ENCODE measurements at regions not wholly inside any gene's neighbourhood (a gene's known extent, or its start where the extent isn't known, plus 50 kb on each side); places are given as distances from the start of the nearest gene placed in this dataset.

GRCh38 chr1:182293119-182293589 is 98.4 kb downstream of the GLUL start:
- DNase-seq (ENCODE audit: low spot score), result no peak

- DNase-seq (ENCODE audit: low spot score), result no peak
Observed at GRCh38 chr1:182292193-182292741, 99.3 kb downstream of the GLUL start.

GRCh38 chr1:182291584-182292192 is 99.9 kb downstream of the GLUL start:
- no peak for DNase-seq (ENCODE audit: low spot score)

- no peak for DNase-seq (ENCODE audit: low spot score)
Observed at GRCh38 chr1:182288749-182289604, 102.6 kb downstream of the GLUL start.

DNA sequence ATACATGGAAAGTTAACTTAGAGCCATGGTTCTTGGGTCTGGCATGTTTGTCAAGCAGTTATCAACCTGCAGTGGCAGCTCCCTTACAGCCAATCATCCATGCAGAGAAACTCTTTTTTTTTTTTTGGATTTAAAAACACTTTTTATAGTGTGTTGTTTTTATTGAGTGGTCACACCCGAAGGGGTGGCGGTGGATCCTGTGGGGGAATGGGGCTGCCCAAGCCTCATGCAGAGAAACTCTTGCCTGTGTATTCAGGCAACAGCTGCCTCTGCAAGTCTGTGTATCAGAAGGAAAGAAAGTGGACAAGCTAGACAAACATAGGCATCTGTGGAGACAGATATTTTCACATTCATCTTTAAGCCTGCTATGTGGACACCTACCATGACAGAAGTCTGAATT is 104.8 kb downstream of the GLUL start:
- no peak for DNase-seq (ENCODE audit: low spot score)

DNA sequence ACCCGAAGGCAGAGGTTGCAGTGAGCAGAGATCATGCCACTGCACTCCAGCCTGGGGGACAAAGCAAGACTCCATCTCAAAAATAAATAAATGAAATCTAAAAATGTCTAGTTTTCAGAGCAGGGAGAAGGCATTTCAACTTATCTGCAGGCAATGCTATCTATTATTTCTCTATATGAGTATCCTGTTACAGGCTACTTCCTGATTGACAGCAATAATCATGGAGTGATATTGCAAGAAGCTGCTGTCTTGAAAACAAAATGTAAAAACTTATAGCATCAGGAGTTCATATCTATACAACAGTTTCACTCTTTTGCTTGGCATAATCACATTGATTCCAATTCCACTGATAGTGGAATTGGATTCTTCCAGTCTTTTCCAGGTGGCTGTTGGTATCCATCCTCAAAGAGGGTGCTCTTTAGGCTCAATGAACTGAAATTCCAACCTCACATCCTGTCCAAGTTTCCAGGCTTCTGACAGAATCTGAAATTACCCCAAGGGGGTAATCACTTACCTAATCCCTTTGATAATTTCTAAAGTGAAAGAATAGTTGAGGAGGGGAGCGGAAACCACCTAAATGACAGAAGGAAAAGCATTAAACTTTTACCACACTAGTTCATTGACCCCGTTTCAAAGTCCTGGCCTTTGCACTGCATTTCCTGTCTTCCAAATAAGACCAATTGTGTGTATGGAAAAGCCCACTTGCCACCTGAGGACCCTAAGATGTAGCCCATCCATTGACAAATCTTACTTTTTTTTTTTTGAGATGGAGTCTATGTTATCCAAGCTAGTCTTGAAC is 107.6 kb downstream of the GLUL start:
- DNase-seq (ENCODE audit: low spot score), result no peak

DNA sequence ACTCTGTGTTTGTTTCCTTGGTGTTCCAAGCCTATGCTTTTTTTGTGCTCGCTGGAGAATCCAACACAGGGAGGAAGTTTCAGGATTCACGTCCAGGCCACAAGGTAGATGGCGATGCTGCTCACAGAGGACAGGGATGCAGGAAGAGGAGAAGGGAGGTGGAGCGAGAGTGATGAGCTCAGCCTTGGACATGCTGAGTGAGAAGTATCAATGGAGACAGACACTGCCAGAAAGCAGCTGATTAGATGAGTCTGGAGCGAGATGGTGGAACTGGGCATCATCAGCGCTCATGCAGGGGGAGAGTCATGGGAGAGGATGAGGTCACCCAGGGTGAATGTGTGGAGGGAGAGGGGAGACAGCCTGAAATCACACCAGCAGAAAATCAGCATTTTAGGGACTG is 110.0 kb downstream of the GLUL start:
- peak; percentile 98 for DNase-seq (ENCODE audit: low spot score)

DNA sequence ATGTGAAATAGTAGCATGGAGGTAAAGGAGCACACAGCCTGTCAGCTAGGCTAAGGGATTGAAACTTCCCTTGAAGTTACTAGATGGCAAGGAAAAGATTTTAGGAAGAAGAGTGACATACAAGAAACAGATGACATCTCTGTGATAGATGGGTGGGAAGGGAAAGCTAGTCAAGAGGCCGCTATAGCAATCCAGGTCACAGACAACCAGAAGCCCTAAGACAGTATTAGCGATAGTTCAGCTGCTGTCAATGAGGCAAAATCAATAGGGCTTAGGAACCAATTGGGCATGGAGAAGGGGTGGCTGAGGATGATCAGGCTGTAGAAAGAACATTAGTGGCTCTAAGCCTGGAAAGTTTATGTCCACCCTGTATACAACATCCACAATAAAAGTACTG is 111.1 kb downstream of the GLUL start:
- no peak for DNase-seq (ENCODE audit: low spot score)

- peak; percentile 100 for DNase-seq (ENCODE audit: low spot score)
Observed at GRCh38 chr1:182279724-182280503, 111.7 kb downstream of the GLUL start.

- DNase-seq (ENCODE audit: low spot score), result no peak
Observed at GRCh38 chr1:182279302-182279701, 112.3 kb downstream of the GLUL start.

DNA sequence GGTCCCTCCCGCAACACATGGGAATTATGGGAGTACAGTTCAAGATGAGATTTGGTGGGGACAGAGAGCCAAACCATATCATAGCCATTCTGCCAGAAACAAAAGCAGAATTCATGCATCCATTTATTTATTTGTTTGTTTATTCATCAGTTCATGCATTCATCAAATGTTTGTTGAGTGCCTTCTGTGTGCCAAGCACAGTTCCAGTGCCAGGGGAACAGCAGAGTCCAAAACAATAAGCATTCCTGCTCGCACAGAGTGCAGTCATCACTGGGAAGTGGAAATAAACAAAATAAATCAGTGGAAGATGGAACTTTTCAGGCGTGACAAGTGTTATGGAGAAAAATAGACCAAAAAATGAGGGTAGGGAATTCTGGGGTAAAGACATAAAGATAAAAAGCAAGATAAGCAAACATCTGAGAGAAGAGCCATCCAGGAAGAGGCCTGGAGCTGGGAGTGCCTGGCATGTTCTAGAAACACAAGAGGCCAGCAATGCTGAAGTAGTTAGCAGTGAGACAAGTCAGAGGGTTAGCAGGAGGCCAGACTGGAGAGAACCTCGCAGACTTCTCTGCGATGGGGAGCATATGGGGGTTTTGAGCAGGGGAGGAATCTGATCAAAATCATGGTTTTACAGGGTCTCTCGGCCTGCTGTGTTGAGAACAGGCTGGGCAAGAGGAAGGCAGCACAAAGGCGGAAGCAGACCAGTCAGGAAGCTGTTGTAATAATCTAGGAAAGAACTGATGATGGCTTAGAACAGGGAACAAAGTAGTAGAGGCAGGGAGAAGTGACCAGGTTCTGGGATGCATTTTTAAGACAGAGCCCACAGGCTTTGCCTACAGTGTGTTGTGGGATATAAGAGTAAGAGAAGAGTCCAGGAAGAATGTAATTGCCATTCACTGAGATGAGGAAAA is 113.2 kb downstream of the GLUL start:
- peak; percentile 51 for DNase-seq (ENCODE audit: low spot score)

- DNase-seq (ENCODE audit: low spot score), result no peak
Observed at GRCh38 chr1:182275271-182275670, 116.3 kb downstream of the GLUL start.

DNA sequence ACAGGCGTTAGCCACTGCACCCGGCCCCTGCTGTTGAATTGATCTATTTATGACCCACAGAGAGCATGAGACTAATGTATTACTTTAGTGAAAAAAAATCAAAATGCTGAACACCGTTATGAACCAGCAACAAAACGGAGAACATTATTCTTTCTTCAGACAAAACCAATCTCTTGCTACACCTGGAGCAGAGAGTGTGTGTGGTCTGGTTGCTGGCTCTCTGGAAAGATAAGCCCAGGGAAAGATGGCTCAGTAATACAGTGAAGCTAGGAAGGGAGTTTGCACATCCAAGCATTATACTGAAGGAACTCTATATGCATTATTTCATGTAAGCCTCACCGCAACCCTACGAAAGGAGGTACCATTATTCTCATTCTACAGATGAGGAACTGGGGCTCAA is 117.0 kb downstream of the GLUL start:
- no peak for DNase-seq (ENCODE audit: low spot score)

DNA sequence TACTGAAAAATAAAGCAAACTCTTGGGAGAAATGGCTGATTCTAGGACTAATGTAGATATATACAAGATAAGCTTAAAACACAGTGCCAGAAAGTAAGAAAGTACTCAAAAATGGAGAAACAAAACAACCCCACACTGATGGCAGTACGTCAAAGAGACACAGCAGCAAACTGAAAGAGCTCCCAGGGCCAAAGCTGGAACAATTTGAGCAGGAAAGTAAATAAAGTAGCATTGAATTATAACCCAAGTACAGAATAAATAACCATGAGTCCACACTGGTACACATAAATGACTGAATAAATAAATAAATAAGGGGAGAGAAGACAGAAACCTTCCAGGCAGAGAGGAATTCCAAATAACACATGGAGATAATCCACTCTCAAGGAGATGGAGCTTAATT is 120.9 kb downstream of the GLUL start:
- DNase-seq (ENCODE audit: low spot score), result no peak

DNA sequence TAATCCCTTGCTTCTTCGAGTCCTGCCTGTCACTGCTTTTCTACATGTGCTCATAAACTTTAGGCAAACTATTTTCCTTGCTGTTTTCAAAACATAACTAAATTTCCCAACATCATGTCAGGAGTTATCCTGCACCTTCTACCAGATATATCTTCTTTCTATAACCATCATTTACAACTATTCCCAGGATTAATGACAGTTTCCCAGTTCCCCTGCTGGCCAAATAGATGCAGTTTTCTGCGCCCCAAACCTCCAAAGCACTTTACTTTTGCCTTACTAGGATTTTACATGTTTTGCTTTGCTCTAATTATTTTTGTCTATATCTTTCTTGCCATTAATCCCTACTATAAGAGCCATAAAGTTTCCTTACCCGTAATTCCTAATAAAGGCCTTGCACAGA is 122.5 kb downstream of the GLUL start:
- DNase-seq (ENCODE audit: low spot score), result no peak

- DNase-seq (ENCODE audit: low spot score), result no peak
Observed at GRCh38 chr1:182268669-182269068, 122.9 kb downstream of the GLUL start.

DNA sequence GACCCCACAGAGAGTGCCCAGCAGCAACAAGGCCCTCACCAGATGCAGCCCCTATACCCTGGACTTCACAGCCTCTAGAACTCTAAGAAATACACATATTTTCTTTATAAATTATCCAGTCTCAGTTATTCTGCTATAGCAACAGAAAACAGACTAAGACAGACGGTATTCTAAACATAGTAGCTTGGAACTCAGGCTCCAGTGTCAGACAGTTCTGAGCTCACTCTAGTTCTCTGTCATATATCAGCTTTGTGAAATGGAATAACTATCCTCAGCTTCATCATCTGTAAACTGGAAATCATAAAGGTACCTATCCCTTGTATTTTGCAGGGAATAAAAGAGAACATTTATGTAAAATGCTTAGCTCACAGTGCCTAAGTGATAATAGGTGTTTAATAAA is 127.4 kb downstream of the GLUL start:
- DNase-seq (ENCODE audit: low spot score), result no peak

- no peak for DNase-seq (ENCODE audit: low spot score)
Observed at GRCh38 chr1:182263706-182264105, 127.9 kb downstream of the GLUL start.

GRCh38 chr1:182262425-182262824 is 129.2 kb downstream of the GLUL start:
- no peak for DNase-seq (ENCODE audit: low spot score)

- DNase-seq (ENCODE audit: low spot score), result no peak
Observed at GRCh38 chr1:182261655-182262054, 129.9 kb downstream of the GLUL start.

- DNase-seq (ENCODE audit: low spot score), result no peak
Observed at GRCh38 chr1:182260516-182260915, 131.1 kb downstream of the GLUL start.
